ENCODE measurements at regions not wholly inside any gene's neighbourhood (a gene's known extent, or its start where the extent isn't known, plus 50 kb on each side); places are given as distances from the start of the nearest gene placed in this dataset.

DNA sequence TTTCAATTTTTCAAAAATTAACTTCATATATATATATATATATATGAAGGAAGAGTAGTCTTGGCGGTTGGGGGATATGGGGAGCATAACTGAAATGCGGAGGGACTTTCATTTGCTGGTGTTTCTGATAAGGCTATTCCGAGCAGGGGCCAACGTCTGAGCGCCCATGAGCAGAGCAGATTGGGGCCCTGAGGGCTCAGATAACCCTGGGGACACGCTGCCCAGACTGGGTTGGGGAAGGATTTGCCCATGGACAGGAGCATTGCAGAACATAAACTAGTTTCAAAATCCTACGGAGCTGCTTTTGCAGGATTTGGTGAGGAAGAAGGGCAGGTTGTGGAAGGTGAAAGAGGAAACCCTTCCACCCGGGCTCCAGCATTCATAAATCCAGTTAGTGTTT is 240.2 kb downstream of the IRX1 start:
- DNase-seq (ENCODE audit: low spot score in 2 of 2), result no peak
- intact Hi-C loops (cut with DNase I; ENCODE audit: low total_unique reads), result no loop called here
- no peak overlapping the region for H3K4me3 ChIP-seq (ENCODE audit: low read depth, poor library complexity, severe bottlenecking)
- TF ChIP-seq POLR2A (IDR thresholded peaks at IDR 0.05), result no peak
- TF ChIP-seq, protein P1, sequence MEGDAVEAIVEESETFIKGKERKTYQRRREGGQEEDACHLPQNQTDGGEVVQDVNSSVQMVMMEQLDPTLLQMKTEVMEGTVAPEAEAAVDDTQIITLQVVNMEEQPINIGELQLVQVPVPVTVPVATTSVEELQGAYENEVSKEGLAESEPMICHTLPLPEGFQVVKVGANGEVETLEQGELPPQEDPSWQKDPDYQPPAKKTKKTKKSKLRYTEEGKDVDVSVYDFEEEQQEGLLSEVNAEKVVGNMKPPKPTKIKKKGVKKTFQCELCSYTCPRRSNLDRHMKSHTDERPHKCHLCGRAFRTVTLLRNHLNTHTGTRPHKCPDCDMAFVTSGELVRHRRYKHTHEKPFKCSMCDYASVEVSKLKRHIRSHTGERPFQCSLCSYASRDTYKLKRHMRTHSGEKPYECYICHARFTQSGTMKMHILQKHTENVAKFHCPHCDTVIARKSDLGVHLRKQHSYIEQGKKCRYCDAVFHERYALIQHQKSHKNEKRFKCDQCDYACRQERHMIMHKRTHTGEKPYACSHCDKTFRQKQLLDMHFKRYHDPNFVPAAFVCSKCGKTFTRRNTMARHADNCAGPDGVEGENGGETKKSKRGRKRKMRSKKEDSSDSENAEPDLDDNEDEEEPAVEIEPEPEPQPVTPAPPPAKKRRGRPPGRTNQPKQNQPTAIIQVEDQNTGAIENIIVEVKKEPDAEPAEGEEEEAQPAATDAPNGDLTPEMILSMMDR (IDR thresholded peaks at IDR 0.05), result no peak
- WGBS, 2 donors, result 69 to 73% methylated on average over 8 of the region's 8 CpGs

DNA sequence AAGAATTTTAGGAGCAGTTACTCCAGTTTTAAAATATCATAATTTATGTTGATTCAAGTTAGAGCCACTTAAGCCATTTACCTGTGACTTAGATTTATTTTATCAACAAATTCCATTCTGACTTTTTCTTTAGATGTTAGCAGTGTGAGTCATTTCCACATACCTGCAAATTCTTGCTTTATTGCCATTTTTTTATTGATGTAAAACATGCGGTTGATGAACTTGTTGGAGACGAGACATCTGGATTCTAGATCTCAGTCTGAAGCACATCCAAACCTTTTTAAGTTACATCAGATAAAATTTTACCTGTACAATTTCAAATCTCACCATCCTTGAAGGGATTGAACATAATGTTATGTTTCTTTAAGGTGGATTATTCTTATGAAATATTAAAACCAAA is 240.9 kb downstream of the IRX1 start:
- no peak for DNase-seq (ENCODE audit: low spot score in 2 of 2)
- WGBS, 2 donors, result 48 to 66% methylated on average over 2 of the region's 2 CpGs
- H3K4me3 ChIP-seq (ENCODE audit: low read depth, poor library complexity, severe bottlenecking), result no peak overlapping the region
- intact Hi-C loops (cut with DNase I; ENCODE audit: low total_unique reads), result no loop called here
- TF ChIP-seq, protein P1 (IDR thresholded peaks at IDR 0.05), result no peak
- no peak for TF ChIP-seq POLR2A (IDR thresholded peaks at IDR 0.05)

DNA sequence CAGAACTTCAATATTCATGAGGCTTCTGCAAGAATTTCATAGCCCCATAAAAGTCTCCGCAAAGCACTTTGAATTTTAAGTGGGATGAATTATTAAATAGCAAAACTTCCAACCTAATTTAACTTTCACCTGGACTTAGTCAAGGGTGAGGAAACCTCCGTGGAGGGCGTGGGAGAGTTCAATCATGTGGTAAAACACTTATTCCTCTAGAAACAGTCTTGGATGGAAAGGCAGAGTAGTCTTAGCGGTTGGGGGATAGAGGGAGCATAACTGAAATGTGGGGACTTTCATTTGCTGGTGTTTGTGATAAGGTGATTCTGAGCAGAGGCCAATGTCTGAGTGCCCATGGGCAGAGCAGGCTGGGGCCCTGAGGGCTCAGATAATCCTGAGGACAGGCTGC is 241.9 kb downstream of the IRX1 start:
- no peak for DNase-seq (ENCODE audit: low spot score in 2 of 2)
- WGBS, 2 donors, result 52 to 57% methylated on average over 4 of the region's 4 CpGs
- no peak overlapping the region for H3K4me3 ChIP-seq (ENCODE audit: low read depth, poor library complexity, severe bottlenecking)
- no peak for TF ChIP-seq POLR2A (IDR thresholded peaks at IDR 0.05)
- TF ChIP-seq, protein P1 (IDR thresholded peaks at IDR 0.05), result no peak
- intact Hi-C loops (cut with DNase I; ENCODE audit: low total_unique reads), result no loop called here

DNA sequence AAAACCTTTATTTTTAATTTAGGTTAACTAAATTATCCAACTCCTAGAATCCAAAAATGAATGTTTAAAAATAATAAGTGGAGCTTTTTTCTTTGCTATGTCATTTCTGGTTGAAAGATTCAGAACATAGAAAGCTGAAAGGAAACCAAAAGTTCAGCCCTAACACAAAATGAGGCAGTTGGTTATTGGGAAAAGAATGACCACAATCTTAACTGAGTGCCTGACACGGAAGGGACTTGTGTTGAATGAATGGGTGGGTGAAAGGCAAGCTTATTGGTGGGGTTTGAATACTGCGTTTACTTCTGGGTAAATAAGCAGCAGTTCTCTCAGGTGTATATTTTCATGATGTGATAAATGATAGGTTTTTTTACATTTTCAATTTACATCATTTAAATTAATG is 243.5 kb downstream of the IRX1 start:
- WGBS, 2 donors, result 81 to 91% methylated on average over 2 of the region's 2 CpGs
- TF ChIP-seq POLR2A (IDR thresholded peaks at IDR 0.05), result no peak
- TF ChIP-seq, protein P1 (IDR thresholded peaks at IDR 0.05), result no peak
- H3K4me3 ChIP-seq (ENCODE audit: low read depth, poor library complexity, severe bottlenecking), result no peak overlapping the region
- no peak for DNase-seq (ENCODE audit: low spot score in 2 of 2)
- intact Hi-C loops (cut with DNase I; ENCODE audit: low total_unique reads), result no loop called here

DNA sequence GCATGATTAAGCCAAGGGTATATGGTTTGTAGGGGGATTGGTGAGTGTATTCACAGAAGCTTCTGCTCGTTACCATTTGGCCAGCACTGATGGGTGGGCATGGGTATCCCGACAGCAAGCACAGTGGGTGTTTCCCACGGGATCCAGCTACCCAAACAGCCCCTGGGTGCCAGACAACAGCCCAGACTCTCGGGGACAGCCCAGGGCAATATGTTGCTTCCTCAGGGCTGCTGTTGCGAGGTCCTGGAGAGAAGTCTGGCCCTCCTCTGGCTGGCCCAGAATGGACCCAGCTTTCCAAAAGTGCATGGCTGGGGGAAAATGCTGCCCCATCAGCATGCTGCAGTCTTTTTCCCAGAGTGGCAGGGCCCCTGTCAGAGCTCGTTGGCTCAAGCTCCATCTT is 247.0 kb downstream of the IRX1 start:
- intact Hi-C loops (cut with DNase I; ENCODE audit: low total_unique reads), result no loop called here
- 73 to 78% methylated on average over 6 of the region's 6 CpGs for WGBS, 2 donors
- TF ChIP-seq, protein P1 (IDR thresholded peaks at IDR 0.05), result no peak
- no peak for TF ChIP-seq POLR2A (IDR thresholded peaks at IDR 0.05)
- no peak overlapping the region for H3K4me3 ChIP-seq (ENCODE audit: low read depth, poor library complexity, severe bottlenecking)
- DNase-seq (ENCODE audit: low spot score in 2 of 2), result no peak

DNA sequence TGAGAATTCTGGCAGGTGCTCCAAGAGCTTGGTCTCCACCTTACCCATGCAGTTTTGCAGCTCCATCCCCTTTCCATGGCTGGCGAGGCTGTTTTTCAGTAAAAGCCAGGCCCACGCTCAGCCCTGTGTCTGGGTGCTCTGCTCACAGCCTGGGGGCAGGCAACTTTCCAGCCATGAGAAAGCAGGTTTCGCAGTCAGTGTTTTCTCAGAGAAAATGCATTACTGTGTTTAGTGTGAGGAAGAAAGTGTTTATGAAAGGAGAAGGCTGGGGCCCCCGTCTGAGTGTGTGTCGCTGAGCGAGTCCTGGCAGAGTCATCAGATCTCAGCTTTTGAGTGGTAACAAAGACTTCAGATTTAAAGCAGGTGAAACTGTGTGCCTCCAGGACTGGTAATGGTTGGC is 248.1 kb downstream of the IRX1 start:
- no peak for DNase-seq (ENCODE audit: low spot score in 2 of 2)
- no peak overlapping the region for H3K4me3 ChIP-seq (ENCODE audit: low read depth, poor library complexity, severe bottlenecking)
- TF ChIP-seq, protein P1 (IDR thresholded peaks at IDR 0.05), result no peak
- TF ChIP-seq POLR2A (IDR thresholded peaks at IDR 0.05), result no peak
- 52 to 67% methylated on average over 6 of the region's 6 CpGs for whole genome bisulfite sequencing, 2 donors
- intact Hi-C loops (cut with DNase I; ENCODE audit: low total_unique reads), result no loop called here
